Suppressor macrophage treated with lipopolysaccharide for 4 hours (primary cell): ENCODE measurements at regions not wholly inside any gene's neighbourhood (a gene's known extent, or its start where the extent isn't known, plus 50 kb on each side); places are given as distances from the start of the nearest gene placed in this dataset.

Experiments used
- DNase-seq: peaks from one replicate; pipeline ENCODE4 v3.0.0-alpha.2; 2020

GRCh38 chr13:21757763-21758162, 86.9 kb downstream of the FGF9 start:
- DNase-seq, result no peak

GRCh38 chr13:21758441-21758840, 87.6 kb downstream of the FGF9 start:
- no peak for DNase-seq

- DNase-seq, result no peak
Observed at GRCh38 chr13:21759463-21759862, 88.6 kb downstream of the FGF9 start.

- no peak for DNase-seq
Observed at GRCh38 chr13:21759911-21760310, 89.0 kb downstream of the FGF9 start.

GRCh38 chr13:21761770-21762169, 90.9 kb downstream of the FGF9 start:
- no peak for DNase-seq

GRCh38 chr13:21762512-21762911, 91.6 kb downstream of the FGF9 start:
- no peak for DNase-seq

GRCh38 chr13:21767032-21767431, 96.2 kb downstream of the FGF9 start:
- no peak for DNase-seq

- no peak for DNase-seq
Observed at GRCh38 chr13:21771075-21771474, 100.2 kb downstream of the FGF9 start.

- DNase-seq, result no peak
Observed at GRCh38 chr13:21777166-21777565, 106.3 kb downstream of the FGF9 start.

- DNase-seq, result no peak
Observed at GRCh38 chr13:21777813-21778212, 106.9 kb downstream of the FGF9 start.

GRCh38 chr13:21782736-21783135, 111.9 kb downstream of the FGF9 start:
- no peak for DNase-seq

GRCh38 chr13:21785990-21786389, 115.1 kb downstream of the FGF9 start:
- DNase-seq, result no peak

- DNase-seq, result no peak
Observed at GRCh38 chr13:21796066-21796465, 125.2 kb downstream of the FGF9 start.

GRCh38 chr13:21796775-21797514, 126.1 kb downstream of the FGF9 start:
- no peak for DNase-seq

- no peak for DNase-seq
Observed at GRCh38 chr13:21797736-21798135, 126.9 kb downstream of the FGF9 start.

GRCh38 chr13:21798181-21798580, 127.3 kb downstream of the FGF9 start:
- DNase-seq, result no peak

- no peak for DNase-seq
Observed at GRCh38 chr13:21799671-21800070, 128.8 kb downstream of the FGF9 start.

- DNase-seq, result no peak
Observed at GRCh38 chr13:21800837-21801616, 130.2 kb downstream of the FGF9 start.

GRCh38 chr13:21805733-21806132, 134.9 kb downstream of the FGF9 start:
- DNase-seq, result no peak

- no peak for DNase-seq
Observed at GRCh38 chr13:21812192-21812626, 141.3 kb downstream of the FGF9 start.

GRCh38 chr13:21813110-21813509, 142.2 kb downstream of the FGF9 start:
- no peak for DNase-seq

GRCh38 chr13:21813844-21814243, 143.0 kb downstream of the FGF9 start:
- DNase-seq, result no peak

GRCh38 chr13:21814604-21815003, 143.7 kb downstream of the FGF9 start:
- no peak for DNase-seq

- no peak for DNase-seq
Observed at GRCh38 chr13:21817878-21818277, 147.0 kb downstream of the FGF9 start.
